Lower lobe of right lung (tissue), 2 donors: ENCODE measurements at regions not wholly inside any gene's neighbourhood (a gene's known extent, or its start where the extent isn't known, plus 50 kb on each side); places are given as distances from the start of the nearest gene placed in this dataset.
A peak's percentile ranks its signal among the peaks of the same experiment; 100 is the strongest.

Source experiments
- ATAC-seq, 2 donors: fragments of 200-7000 bp; cut with Tn5 transposase; one replicate each; pipeline ENCODE4 v1.9.1; 2020 to 2022; ENCODE audit warnings: mild to moderate bottlenecking in 2 of 2, moderate library complexity in 2 of 2
- DNase-seq: peaks from one replicate; pipeline ENCODE4 v3.0.0-alpha.2; 2020
- H3K27ac ChIP-seq: fragments of 200-600 bp; one replicate; pipeline ENCODE4 v1.8.0; 2022
- H3K27me3 ChIP-seq: fragments of 200-600 bp; one replicate; pipeline ENCODE4 v1.8.0; 2022; ENCODE audit warnings: low read depth
- H3K36me3 ChIP-seq: fragments of 200-600 bp; one replicate; pipeline ENCODE4 v1.8.0; 2022; ENCODE audit warnings: mild to moderate bottlenecking
- H3K4me1 ChIP-seq: fragments of 200-600 bp; one replicate; pipeline ENCODE4 v1.8.0; 2022
- H3K4me3 ChIP-seq: fragments of 200-600 bp; one replicate; pipeline ENCODE4 v1.8.0; 2022; ENCODE audit warnings: mild to moderate bottlenecking
- H3K9me3 ChIP-seq: fragments of 200-600 bp; one replicate; pipeline ENCODE4 v1.8.0; 2022
- CTCF ChIP-seq: fragments of 200-600 bp; IDR thresholded peaks from one replicate; pipeline ENCODE4 v1.8.0; 2022; ENCODE audit warnings: antibody characterized with exemption, mild to moderate bottlenecking
- intact Hi-C: fragments of 100-400 bp; cut with DNase I; formaldehyde crosslinking; loops from one replicate; pipeline ENCODE4 v1.11.0; 2022
- donor health status: DM: no; HTN: yes; CAD: no; lungs with severe emphysema.

- H3K4me1 ChIP-seq, result peaks cover 13% of the 10 kb centered on the region
- H3K36me3 ChIP-seq, result no peaks in the 10 kb centered on the region
- no peak for ATAC-seq
- DNase-seq, result no peak
- intact Hi-C loops, result no loop called here
- no peaks in the 10 kb centered on the region for H3K9me3 ChIP-seq
- no peaks in the 10 kb centered on the region for H3K27me3 ChIP-seq
- TF ChIP-seq CTCF, result no peak
- no peak overlapping the region for H3K27ac ChIP-seq
- no peak overlapping the region for H3K4me3 ChIP-seq
These were observed 103.4 kb downstream of the RPL27A start for GRCh38 chr11:8785998-8786397.

- Histone ChIP-seq H3K27ac (no peak overlapping the region), H3K4me3 (no peak overlapping the region)
- no peak for ATAC-seq
These were observed 104.3 kb downstream of the RPL27A start for GRCh38 chr11:8786933-8787332.

GRCh38 chr11:8787372-8787771, 104.8 kb downstream of the RPL27A start:
- Histone ChIP-seq H3K4me1 (peaks cover 13% of the 10 kb centered on the region), H3K36me3 (no peaks in the 10 kb centered on the region), H3K4me3 (no peak overlapping the region), H3K27me3 (no peaks in the 10 kb centered on the region), H3K9me3 (no peaks in the 10 kb centered on the region), H3K27ac (no peak overlapping the region)
- DNase-seq (no peak), ATAC-seq (peak in 1 of 2 donors; percentile 20)
- TF ChIP-seq CTCF, result no peak
- intact Hi-C loops, result no loop called here

More at GRCh38 chr11:8786933-8787332, 104.3 kb downstream of the RPL27A start:
- DNase-seq, result no peak
- peaks cover 13% of the 10 kb centered on the region for H3K4me1 ChIP-seq
- intact Hi-C loops, result no loop called here
- no peaks in the 10 kb centered on the region for H3K9me3 ChIP-seq
- H3K27me3 ChIP-seq, result no peaks in the 10 kb centered on the region
- H3K36me3 ChIP-seq, result no peaks in the 10 kb centered on the region
- peak; percentile 24 for TF ChIP-seq CTCF

GRCh38 chr11:8788616-8789015, 106.0 kb downstream of the RPL27A start:
- Histone ChIP-seq H3K4me1 (peaks cover 25% of the 10 kb centered on the region), H3K27me3 (no peaks in the 10 kb centered on the region), H3K4me3 (no peak overlapping the region), H3K36me3 (no peaks in the 10 kb centered on the region), H3K9me3 (no peaks in the 10 kb centered on the region), H3K27ac (no peak overlapping the region)
- TF ChIP-seq CTCF, result no peak
- ATAC-seq, result no peak
- intact Hi-C loops, result no loop called here
- no peak for DNase-seq

DNA sequence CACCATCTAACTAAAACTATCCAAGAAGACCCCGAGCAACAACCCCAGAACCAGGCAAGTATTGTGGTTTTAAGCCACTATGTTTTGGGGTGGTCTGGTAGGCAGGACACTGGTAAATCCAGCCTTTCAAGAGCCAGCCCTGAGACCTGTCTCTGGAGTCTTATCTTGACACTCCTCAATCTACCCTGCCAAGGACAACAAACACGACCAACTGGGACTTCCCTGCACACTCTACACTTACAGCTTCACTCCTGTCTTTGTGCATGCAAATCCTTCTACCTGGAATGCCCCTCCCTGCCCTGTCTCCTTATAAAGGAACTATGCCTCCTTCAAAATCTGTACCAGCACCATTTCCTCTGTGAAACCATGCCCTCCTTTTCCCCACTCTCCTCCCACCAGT, 107.3 kb downstream of the RPL27A start:
- no peak for DNase-seq
- no peak overlapping the region for H3K4me3 ChIP-seq
- H3K27ac ChIP-seq, result no peak overlapping the region
- no peaks in the 10 kb centered on the region for H3K36me3 ChIP-seq
- intact Hi-C loops, result no loop called here
- ATAC-seq, result peak; percentile 32 to 43
- no peaks in the 10 kb centered on the region for H3K9me3 ChIP-seq
- H3K4me1 ChIP-seq, result peaks cover 38% of the 10 kb centered on the region
- no peak for TF ChIP-seq CTCF
- no peaks in the 10 kb centered on the region for H3K27me3 ChIP-seq

- intact Hi-C loops, result no loop called here
- Histone ChIP-seq H3K4me3 (no peak overlapping the region), H3K4me1 (peaks cover 40% of the 10 kb centered on the region), H3K36me3 (no peaks in the 10 kb centered on the region), H3K27me3 (no peaks in the 10 kb centered on the region), H3K9me3 (no peaks in the 10 kb centered on the region), H3K27ac (no peak overlapping the region)
- no peak for TF ChIP-seq CTCF
- DNase-seq, result no peak
- ATAC-seq, result no peak
These were observed 108.4 kb downstream of the RPL27A start for GRCh38 chr11:8790968-8791367.
